ENCODE measurements at regions not wholly inside any gene's neighbourhood (a gene's known extent, or its start where the extent isn't known, plus 50 kb on each side); places are given as distances from the start of the nearest gene placed in this dataset.
"Not testable (repeated sequence)": the region's sequence is repeated elsewhere in the genome, so short reads cannot be mapped to it uniquely, and the experiment has no call there.

GRCh38 chr11:90426442-90426841 is 203.6 kb upstream of the CHORDC1 start:
- no peak for DNase-seq (ENCODE audit: low read depth)

GRCh38 chr11:90423378-90423777 is 200.5 kb upstream of the CHORDC1 start:
- no peak for DNase-seq (ENCODE audit: low read depth)

GRCh38 chr11:90422787-90423186 is 199.9 kb upstream of the CHORDC1 start:
- DNase-seq (ENCODE audit: low read depth), result not testable (repeated sequence)

- no peak for DNase-seq (ENCODE audit: low read depth)
These were observed 191.4 kb upstream of the CHORDC1 start for GRCh38 chr11:90414221-90414620.

- no peak for DNase-seq (ENCODE audit: low read depth)
These were observed 184.5 kb upstream of the CHORDC1 start for GRCh38 chr11:90407350-90407749.

GRCh38 chr11:90392692-90393091 is 169.8 kb upstream of the CHORDC1 start:
- no peak for DNase-seq (ENCODE audit: low read depth)

- DNase-seq (ENCODE audit: low read depth), result no peak
These were observed 168.9 kb upstream of the CHORDC1 start for GRCh38 chr11:90391756-90392155.

- no peak for DNase-seq (ENCODE audit: low read depth)
These were observed 157.4 kb upstream of the CHORDC1 start for GRCh38 chr11:90380206-90380605.

GRCh38 chr11:90373971-90374370 is 151.1 kb upstream of the CHORDC1 start:
- DNase-seq (ENCODE audit: low read depth), result no peak

- DNase-seq (ENCODE audit: low read depth), result no peak
These were observed 141.7 kb upstream of the CHORDC1 start for GRCh38 chr11:90364527-90364926.

GRCh38 chr11:90363739-90364138 is 140.9 kb upstream of the CHORDC1 start:
- DNase-seq (ENCODE audit: low read depth), result no peak

- DNase-seq (ENCODE audit: low read depth), result no peak
These were observed 132.4 kb upstream of the CHORDC1 start for GRCh38 chr11:90355200-90355599.

GRCh38 chr11:90349731-90350130 is 126.9 kb upstream of the CHORDC1 start:
- no peak for DNase-seq (ENCODE audit: low read depth)

GRCh38 chr11:90344546-90344945 is 121.7 kb upstream of the CHORDC1 start:
- DNase-seq (ENCODE audit: low read depth), result no peak

GRCh38 chr11:90343673-90344072 is 120.8 kb upstream of the CHORDC1 start:
- DNase-seq (ENCODE audit: low read depth), result no peak

GRCh38 chr11:90341986-90342385 is 119.1 kb upstream of the CHORDC1 start:
- DNase-seq (ENCODE audit: low read depth), result no peak

- DNase-seq (ENCODE audit: low read depth), result no peak
These were observed 109.6 kb upstream of the CHORDC1 start for GRCh38 chr11:90332415-90332814.

- DNase-seq (ENCODE audit: low read depth), result no peak
These were observed 107.8 kb upstream of the CHORDC1 start for GRCh38 chr11:90330632-90331031.

- no peak for DNase-seq (ENCODE audit: low read depth)
These were observed 106.2 kb upstream of the CHORDC1 start for GRCh38 chr11:90329043-90329442.

GRCh38 chr11:90326647-90327046 is 103.8 kb upstream of the CHORDC1 start:
- DNase-seq (ENCODE audit: low read depth), result no peak

GRCh38 chr11:90323289-90323688 is 100.4 kb upstream of the CHORDC1 start:
- DNase-seq (ENCODE audit: low read depth), result no peak

- no peak for DNase-seq (ENCODE audit: low read depth)
These were observed 98.2 kb upstream of the CHORDC1 start for GRCh38 chr11:90321018-90321417.

GRCh38 chr11:90318651-90319050 is 95.8 kb upstream of the CHORDC1 start:
- DNase-seq (ENCODE audit: low read depth), result no peak

- no peak for DNase-seq (ENCODE audit: low read depth)
These were observed 87.4 kb upstream of the CHORDC1 start for GRCh38 chr11:90310210-90310609.

GRCh38 chr11:90309693-90310092 is 86.8 kb upstream of the CHORDC1 start:
- DNase-seq (ENCODE audit: low read depth), result no peak
